ENCODE measurements at regions not wholly inside any gene's neighbourhood (a gene's known extent, or its start where the extent isn't known, plus 50 kb on each side); places are given as distances from the start of the nearest gene placed in this dataset.

DNA sequence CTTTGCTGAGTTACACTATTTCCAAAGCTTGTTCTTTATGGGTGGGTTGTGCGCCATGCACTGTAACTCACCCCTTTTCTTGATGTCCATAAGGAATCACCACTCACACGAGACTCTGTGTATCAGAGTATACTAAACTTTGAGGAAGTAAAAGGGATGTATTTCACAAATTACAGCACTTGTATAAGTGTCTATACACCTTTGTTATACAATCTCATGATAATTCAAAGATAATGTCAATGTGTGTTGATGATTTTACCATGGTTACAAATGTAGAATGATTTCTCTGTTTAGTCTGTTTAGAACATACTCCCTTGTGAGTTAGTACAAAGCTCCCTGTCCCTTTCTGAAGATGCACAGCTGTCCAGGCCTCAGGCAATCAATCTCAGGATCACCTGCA lies 922.2 kb upstream of the MAP3K7 start:
- no peak for DNase-seq
- Mint-ChIP-seq H3K4me3 (no peak overlapping the region), H3K9me3 (peaks cover 6 to 9% of the 10 kb centered on the region in 2 donors), H3K4me1 (ENCODE audit: low read depth in 2 of 2) (no peaks in the 10 kb centered on the region), H3K27me3 (no peaks in the 10 kb centered on the region), H3K27ac (no peak overlapping the region), H3K36me3 (ENCODE audit: insufficient read depth) (peaks cover 3% of the 10 kb centered on the region)
- ATAC-seq (replicated peaks), result no peak

DNA sequence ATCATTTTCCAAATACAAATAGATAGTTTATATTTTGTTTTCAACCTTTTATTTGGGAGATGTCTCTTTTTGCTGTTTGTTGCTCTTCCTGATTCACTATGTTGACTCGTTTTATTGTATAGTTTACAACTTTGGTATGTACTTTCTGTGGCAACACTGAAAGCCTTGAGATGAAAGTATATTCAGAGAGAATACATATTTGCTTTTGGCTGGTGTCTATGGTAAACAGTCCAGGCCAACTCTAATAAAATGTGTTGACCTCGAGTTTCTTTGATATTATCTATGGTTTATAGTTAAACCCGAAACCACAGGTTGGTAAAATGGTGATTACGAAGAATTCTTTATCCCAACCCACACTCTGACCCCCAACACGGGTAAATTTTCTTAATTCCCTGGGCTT lies 919.6 kb upstream of the MAP3K7 start:
- ATAC-seq (replicated peaks) (no peak), DNase-seq (no peak)
- Mint-ChIP-seq H3K4me1 (ENCODE audit: low read depth in 2 of 2) (no peaks in the 10 kb centered on the region), H3K4me3 (no peak overlapping the region), H3K27me3 (no peaks in the 10 kb centered on the region), H3K36me3 (ENCODE audit: insufficient read depth) (peaks cover 3% of the 10 kb centered on the region), H3K9me3 (peaks cover 4 to 9% of the 10 kb centered on the region in 2 donors), H3K27ac (no peak overlapping the region)

DNA sequence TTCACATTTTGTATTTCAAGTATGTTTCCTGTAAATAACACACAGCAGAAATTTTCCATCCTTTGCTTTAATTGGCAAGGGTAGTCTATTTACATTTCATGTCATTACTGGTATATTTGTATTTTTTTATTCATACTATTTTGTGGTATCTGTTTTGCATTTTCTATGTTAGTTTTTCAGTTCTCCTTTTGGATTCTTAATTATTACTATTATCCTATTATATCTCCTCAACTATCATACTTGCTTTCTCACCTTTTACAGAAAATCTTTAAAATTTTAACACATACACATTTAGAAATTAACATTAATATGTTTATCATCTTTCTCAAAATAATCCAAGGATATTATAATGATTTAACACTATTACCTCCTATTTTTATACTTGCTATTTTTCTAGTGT lies 918.3 kb upstream of the MAP3K7 start:
- Mint-ChIP-seq H3K4me1 (ENCODE audit: low read depth in 2 of 2) (no peaks in the 10 kb centered on the region), H3K36me3 (ENCODE audit: insufficient read depth) (peaks cover 3% of the 10 kb centered on the region), H3K9me3 (peaks cover 4 to 9% of the 10 kb centered on the region in 2 donors), H3K27ac (no peak overlapping the region), H3K4me3 (no peak overlapping the region), H3K27me3 (no peaks in the 10 kb centered on the region)
- ATAC-seq (replicated peaks) (no peak), DNase-seq (no peak)

DNA sequence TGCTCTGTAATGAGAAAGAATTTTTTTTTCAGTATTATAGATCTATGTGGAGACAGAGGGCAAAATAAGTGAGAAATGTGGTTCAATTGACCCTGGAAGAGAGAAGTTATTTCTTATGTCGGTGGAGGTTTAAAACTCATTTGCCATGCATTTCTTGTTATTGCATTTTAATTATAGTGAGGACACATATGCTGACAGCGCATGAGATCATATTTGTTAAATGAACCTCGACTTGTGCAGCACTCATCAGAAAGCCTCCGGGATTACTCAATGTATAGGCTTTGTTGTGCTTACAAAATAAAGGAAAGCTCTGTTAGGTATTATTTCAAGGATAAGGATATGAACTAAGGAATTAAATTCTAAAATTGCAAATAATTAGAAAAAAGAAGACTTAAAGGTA lies 915.1 kb upstream of the MAP3K7 start:
- Mint-ChIP-seq H3K36me3 (ENCODE audit: insufficient read depth) (no peaks in the 10 kb centered on the region), H3K27ac (no peak overlapping the region), H3K9me3 (peaks cover 0 to 6% of the 10 kb centered on the region in 2 donors), H3K4me3 (no peak overlapping the region), H3K27me3 (no peaks in the 10 kb centered on the region), H3K4me1 (ENCODE audit: low read depth in 2 of 2) (no peaks in the 10 kb centered on the region)
- DNase-seq (no peak), ATAC-seq (replicated peaks) (no peak)

DNA sequence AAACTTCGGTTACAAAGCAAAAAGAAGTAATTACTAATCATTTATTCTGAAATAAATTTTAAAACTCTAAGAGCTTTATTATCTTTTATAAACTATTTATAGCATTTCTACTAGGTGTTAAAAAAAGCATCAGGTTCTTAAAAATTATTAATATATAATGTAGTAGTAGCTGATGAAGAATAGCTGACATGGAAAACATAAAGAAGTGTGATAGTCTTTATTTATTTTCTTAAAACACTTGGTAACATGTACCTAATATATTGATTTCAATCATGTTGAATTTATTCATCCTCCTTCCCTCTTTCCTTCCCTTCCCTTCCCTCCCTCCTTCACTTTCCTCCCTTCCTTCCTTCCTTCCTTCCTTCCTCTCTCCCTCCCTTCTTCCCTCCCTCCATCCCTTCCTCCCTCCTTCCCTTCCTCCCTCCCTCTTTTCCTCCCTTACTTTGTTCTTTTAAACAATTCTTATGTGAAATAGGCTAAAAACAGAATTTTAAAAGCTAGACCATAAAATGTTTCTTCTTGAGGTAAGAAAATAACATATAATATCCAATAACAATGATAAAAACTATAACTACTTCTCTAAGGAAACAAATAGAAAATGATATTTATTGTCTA lies 913.9 kb upstream of the MAP3K7 start:
- Mint-ChIP-seq H3K9me3 (peaks cover 0 to 5% of the 10 kb centered on the region in 2 donors), H3K36me3 (ENCODE audit: insufficient read depth) (no peaks in the 10 kb centered on the region), H3K4me1 (ENCODE audit: low read depth in 2 of 2) (no peaks in the 10 kb centered on the region), H3K27ac (no peak overlapping the region), H3K27me3 (no peaks in the 10 kb centered on the region), H3K4me3 (no peak overlapping the region)
- ATAC-seq (replicated peaks), result no peak
- no peak for DNase-seq

DNA sequence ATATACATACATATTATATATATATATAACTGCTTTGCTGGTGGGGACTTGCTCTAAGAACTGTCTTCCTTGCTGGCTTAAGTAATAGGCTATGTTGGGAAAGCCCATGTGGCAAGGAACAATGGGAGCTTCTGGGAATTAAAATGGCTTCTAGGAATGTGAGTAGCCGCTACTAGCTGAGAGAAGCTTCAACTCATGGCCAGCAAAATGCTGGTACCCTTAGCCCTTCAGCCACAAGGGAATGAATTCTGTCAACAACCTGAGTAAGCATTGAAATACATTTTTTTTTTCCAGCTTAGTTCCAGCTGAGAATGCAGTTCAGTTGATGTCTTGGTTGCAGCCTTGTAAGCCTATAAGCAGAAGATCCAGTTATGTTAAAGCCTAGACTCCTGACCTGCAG lies 911.7 kb upstream of the MAP3K7 start:
- ATAC-seq (replicated peaks) (no peak), DNase-seq (no peak)
- no peaks in the 10 kb centered on the region for H3K27me3 Mint-ChIP-seq
- H3K36me3 Mint-ChIP-seq (ENCODE audit: insufficient read depth), result no peaks in the 10 kb centered on the region
- no peaks in the 10 kb centered on the region for H3K4me1 Mint-ChIP-seq (ENCODE audit: low read depth in 2 of 2)
- no peak overlapping the region for H3K4me3 Mint-ChIP-seq
- H3K27ac Mint-ChIP-seq, result no peak overlapping the region
- peaks cover 0 to 4% of the 10 kb centered on the region in 2 donors for H3K9me3 Mint-ChIP-seq

DNA sequence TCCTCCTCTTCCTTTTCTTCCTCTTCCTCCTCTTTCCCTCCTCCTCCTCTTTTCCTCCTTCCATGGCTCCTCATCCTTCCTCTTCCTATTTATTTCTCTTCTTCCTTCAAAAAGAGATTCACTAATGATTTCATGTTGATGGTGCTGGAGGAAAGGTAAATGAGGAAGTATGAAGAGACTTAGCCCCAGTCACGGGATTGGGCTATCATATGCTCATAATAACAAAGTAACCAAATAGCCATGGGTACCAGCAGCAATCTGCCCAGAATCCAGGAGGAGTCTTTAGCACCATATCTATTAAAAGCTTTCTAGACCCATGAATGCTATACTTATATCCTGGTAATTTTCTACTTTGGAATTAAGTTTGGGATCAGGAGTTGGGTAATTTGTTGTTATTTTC lies 910.9 kb upstream of the MAP3K7 start:
- Mint-ChIP-seq H3K9me3 (peaks cover 0 to 7% of the 10 kb centered on the region in 2 donors), H3K4me1 (ENCODE audit: low read depth in 2 of 2) (no peaks in the 10 kb centered on the region), H3K4me3 (no peak overlapping the region), H3K27me3 (no peaks in the 10 kb centered on the region), H3K36me3 (ENCODE audit: insufficient read depth) (no peaks in the 10 kb centered on the region), H3K27ac (no peak overlapping the region)
- ATAC-seq (replicated peaks) (no peak), DNase-seq (no peak)

DNA sequence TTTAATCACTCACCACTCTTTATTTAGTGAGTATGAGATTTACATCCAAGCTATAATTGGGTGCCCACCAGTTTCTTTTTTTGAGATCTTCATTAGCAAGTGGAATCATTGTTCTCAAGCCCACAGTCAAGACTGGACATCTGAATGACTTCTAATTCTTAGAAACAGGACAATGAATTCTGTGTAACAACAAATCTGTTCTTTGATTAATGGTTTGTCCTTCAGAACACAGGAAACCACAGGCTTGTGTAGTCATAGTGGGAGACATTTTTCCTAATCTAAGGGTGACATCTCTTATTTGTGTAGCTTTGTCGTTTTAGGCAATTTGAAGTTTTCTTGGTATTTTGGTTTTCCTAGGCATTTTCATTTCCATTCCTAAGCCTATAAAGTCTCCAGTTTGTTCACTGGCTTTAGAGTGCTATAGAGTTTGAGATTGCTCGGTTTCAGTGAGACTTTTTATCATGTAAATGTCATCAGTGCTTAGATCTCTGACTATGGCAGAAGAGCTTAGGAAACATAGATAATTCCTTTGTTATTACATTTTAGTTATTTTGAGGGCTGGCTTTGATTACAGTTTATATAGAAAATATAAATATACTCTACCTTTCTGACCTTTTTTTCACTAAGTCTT lies 903.9 kb upstream of the MAP3K7 start:
- ATAC-seq (replicated peaks) (no peak), DNase-seq (no peak)
- Mint-ChIP-seq H3K9me3 (peaks cover 0 to 3% of the 10 kb centered on the region in 2 donors), H3K27me3 (no peaks in the 10 kb centered on the region), H3K4me3 (no peak overlapping the region), H3K4me1 (ENCODE audit: low read depth in 2 of 2) (no peaks in the 10 kb centered on the region), H3K27ac (no peak overlapping the region), H3K36me3 (ENCODE audit: insufficient read depth) (no peaks in the 10 kb centered on the region)

DNA sequence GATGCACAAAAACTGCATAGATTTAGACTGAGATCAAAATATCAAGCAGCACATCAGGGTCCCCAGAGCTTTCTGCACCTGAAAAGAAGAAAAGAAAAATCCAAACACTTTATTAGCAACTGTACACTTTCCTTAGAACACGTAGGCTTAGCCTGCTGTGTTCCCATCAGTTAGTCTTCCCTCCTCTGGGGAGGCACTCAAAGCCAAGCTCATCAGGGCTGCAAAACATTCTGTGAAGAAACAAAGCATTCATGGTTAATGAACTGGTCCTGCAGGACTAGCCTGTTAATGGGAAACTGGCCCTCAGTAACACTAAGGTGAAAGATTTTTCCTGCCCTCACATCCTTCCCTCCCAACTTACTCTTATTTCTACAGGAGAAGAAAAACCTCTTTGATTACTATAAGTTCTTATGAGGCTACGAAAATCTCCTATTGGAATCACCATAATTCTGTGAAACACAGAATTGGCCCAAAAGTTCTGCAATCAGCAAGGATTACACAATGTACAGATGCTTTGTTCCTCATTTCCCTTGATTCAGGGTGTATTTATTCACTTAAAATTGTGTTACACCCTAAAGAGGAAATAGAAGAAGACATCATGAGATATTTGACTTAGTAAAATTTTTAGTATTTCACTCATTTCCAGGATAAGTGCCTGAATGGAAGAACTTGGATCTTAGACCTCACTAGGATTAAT lies 901.0 kb upstream of the MAP3K7 start:
- no peak overlapping the region for H3K27ac Mint-ChIP-seq
- no peak for DNase-seq
- no peaks in the 10 kb centered on the region for H3K4me1 Mint-ChIP-seq (ENCODE audit: low read depth in 2 of 2)
- H3K27me3 Mint-ChIP-seq, result no peaks in the 10 kb centered on the region
- H3K4me3 Mint-ChIP-seq, result no peak overlapping the region
- H3K36me3 Mint-ChIP-seq (ENCODE audit: insufficient read depth), result no peaks in the 10 kb centered on the region
- no peak for ATAC-seq (replicated peaks)
- peaks cover 0 to 1% of the 10 kb centered on the region in 2 donors for H3K9me3 Mint-ChIP-seq

DNA sequence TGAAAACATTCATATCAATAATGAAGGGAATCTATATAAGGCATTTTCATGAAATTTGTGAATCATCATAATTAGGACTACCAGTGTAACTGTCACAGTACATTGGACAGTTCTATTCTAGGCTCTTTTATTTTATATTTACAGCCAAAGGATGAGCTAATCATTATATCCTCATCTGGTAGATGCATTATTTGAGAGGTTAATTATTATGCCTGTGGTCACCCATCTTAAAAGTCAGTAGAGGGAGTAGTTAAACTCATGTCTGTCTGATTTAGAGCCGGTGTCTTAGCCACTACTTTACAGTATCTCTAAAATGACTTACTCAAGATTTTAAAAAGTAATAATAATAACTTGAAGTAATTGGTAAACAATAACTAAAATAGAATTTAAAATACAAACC lies 899.3 kb upstream of the MAP3K7 start:
- Mint-ChIP-seq H3K4me1 (ENCODE audit: low read depth in 2 of 2) (no peaks in the 10 kb centered on the region), H3K36me3 (ENCODE audit: insufficient read depth) (no peaks in the 10 kb centered on the region), H3K9me3 (peaks cover 0 to 2% of the 10 kb centered on the region in 2 donors), H3K27ac (no peak overlapping the region), H3K4me3 (no peak overlapping the region), H3K27me3 (no peaks in the 10 kb centered on the region)
- no peak for ATAC-seq (replicated peaks)
- DNase-seq, result no peak

DNA sequence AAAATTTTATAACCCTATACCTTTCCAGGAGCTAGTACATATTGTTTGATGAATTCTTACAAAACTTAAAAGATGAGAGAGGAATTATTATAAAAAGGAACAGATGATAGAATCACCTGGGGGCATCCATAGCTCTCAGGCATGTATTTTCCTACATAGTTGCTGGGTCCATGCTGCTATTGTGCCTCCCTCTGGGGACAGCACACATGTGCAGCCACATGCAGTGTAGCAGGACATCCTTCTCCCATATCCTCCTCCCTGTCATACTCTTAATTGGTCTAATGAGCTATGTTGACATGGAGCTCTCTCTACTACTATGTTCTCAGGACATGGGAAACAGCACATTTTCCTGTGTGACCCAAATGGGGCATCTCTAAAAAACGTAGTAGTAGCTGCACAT lies 898.2 kb upstream of the MAP3K7 start:
- DNase-seq (no peak), ATAC-seq (replicated peaks) (no peak)
- Mint-ChIP-seq H3K4me1 (ENCODE audit: low read depth in 2 of 2) (no peaks in the 10 kb centered on the region), H3K4me3 (no peak overlapping the region), H3K9me3 (peaks cover 0 to 2% of the 10 kb centered on the region in 2 donors), H3K27ac (no peak overlapping the region), H3K27me3 (no peaks in the 10 kb centered on the region), H3K36me3 (ENCODE audit: insufficient read depth) (no peaks in the 10 kb centered on the region)

DNA sequence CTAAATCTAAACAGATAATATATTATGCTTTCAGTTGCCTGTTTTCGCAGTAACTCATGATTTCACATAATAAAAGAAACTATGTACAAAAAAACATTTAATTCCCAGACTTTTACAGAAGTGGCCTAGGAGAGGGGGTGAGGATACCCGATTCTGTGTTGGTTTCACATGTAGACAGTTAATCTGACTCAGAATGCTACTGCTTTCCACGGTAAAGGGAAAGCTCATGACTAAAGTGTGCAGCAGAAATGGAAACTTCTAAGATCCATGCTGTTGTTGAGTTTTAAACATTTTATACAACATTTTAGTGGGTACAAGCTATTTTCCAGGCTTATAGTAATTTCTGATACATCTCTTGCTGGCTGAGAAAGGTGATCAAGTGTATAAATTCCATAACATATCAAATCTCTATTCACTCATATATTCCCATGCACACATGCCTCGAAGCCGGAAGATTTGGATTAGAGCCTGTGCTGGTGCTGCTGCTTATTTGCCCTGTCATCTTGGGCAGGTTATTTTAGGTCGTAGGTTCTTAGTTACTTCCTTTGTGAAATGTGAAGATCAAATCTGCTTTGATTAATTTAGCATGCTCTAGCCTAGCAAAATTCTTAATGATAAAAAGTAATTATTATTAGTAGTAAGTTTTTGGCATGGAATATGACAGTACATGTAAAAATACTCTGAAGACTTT lies 896.7 kb upstream of the MAP3K7 start:
- ATAC-seq (replicated peaks), result no peak
- Mint-ChIP-seq H3K36me3 (ENCODE audit: insufficient read depth) (no peaks in the 10 kb centered on the region), H3K9me3 (peaks cover 0 to 2% of the 10 kb centered on the region in 2 donors)

DNA sequence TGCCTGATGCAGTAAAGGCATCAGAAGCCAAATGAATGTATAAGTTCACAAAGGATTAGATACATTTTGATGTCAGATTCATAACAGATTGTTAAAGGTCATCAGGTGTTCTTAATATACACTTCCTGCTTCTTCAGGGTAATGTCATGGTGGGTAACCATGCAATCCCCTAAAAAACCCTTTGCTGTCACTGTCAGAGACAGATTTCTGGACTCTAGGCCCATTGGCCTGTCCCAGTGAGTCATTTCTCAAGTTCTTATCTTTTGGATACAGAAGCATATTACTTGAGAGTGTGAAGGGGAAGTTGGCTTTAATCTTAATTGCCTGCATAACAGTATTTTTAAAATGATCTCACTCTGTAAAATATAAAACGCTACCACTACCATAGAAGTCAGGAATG lies 895.6 kb upstream of the MAP3K7 start:
- Mint-ChIP-seq H3K27ac (no peak overlapping the region), H3K36me3 (ENCODE audit: insufficient read depth) (no peaks in the 10 kb centered on the region), H3K27me3 (no peaks in the 10 kb centered on the region), H3K4me1 (ENCODE audit: low read depth in 2 of 2) (no peaks in the 10 kb centered on the region), H3K9me3 (peaks cover 0 to 4% of the 10 kb centered on the region in 2 donors), H3K4me3 (no peak overlapping the region)
- ATAC-seq (replicated peaks) (no peak), DNase-seq (no peak)

More for the DNA sequence above, 896.7 kb upstream of the MAP3K7 start:
- no peaks in the 10 kb centered on the region for H3K27me3 Mint-ChIP-seq
- H3K4me1 Mint-ChIP-seq (ENCODE audit: low read depth in 2 of 2), result no peaks in the 10 kb centered on the region
- H3K27ac Mint-ChIP-seq, result no peak overlapping the region
- no peak for DNase-seq
- no peak overlapping the region for H3K4me3 Mint-ChIP-seq

DNA sequence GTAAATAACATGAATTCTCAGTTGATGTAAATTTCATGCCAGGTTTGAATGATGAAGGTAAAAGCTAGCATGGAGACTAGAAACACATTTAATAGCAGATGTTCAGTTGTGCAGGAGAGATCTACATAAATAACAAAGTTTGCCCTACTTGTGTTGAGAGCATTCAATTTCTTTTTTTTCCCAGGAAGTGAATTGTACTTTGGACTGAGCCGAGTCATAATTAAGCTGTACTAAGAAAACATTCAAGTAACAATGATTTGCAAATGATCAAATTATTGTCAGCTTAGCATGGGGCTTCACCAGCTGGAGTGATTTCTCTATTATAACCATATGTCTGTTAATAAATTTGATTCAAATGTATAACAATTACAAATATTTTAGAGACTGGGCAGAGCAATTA lies 893.5 kb upstream of the MAP3K7 start:
- DNase-seq, result no peak
- ATAC-seq (replicated peaks), result no peak
- Mint-ChIP-seq H3K9me3 (peaks cover 0 to 5% of the 10 kb centered on the region in 2 donors), H3K27me3 (no peaks in the 10 kb centered on the region), H3K36me3 (ENCODE audit: insufficient read depth) (no peaks in the 10 kb centered on the region), H3K27ac (no peak overlapping the region), H3K4me3 (no peak overlapping the region), H3K4me1 (ENCODE audit: low read depth in 2 of 2) (no peaks in the 10 kb centered on the region)

All from effector memory CD8-positive, alpha-beta T cell (primary cell).